ENCODE measurements at regions not wholly inside any gene's neighbourhood (a gene's known extent, or its start where the extent isn't known, plus 50 kb on each side); places are given as distances from the start of the nearest gene placed in this dataset.
A peak's percentile ranks its signal among the peaks of the same experiment; 100 is the strongest.

DNA sequence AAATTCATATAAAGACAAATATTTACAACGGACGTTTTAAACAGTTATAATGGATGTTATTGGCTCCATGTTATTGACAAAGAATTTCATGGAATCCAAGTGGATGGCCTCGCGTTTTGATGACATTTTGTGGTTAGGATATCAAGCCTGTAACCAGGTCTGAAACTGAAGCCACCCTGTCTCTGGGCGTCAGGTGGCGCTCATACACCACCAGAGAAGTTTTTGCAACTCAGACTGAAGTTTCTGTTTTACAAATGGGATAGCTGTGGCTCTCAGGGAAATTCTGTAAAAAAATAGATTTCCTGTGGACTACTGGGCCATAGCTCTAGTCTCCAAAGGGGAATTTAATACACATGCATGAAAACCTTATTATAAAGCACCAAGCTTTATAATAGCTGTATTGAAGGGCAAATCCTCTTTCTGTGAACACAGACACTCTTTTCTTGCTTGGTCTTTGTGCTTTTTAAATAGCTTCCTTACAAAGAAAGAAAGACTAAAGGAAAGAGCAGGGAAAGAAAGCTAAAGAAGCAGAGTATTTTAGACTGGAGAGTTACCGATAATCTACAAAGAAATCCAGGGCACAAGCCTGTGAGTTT, 86.7 kb downstream of the C18orf54 start:
- Mint-ChIP-seq H3K4me3 (ENCODE audit: unreplicated experiment) (no peak overlapping the region), H3K4me1 (ENCODE audit: unreplicated experiment) (peaks cover 9% of the 10 kb centered on the region), H3K9me3 (ENCODE audit: unreplicated experiment) (no peaks in the 10 kb centered on the region), H3K27ac (ENCODE audit: unreplicated experiment) (no peak overlapping the region), H3K27me3 (ENCODE audit: unreplicated experiment) (no peaks in the 10 kb centered on the region), H3K36me3 (ENCODE audit: low read depth, unreplicated experiment) (no peaks in the 10 kb centered on the region)
- DNase-seq (ENCODE audit: low spot score), result peak; percentile 70
- TF ChIP-seq, protein P1, sequence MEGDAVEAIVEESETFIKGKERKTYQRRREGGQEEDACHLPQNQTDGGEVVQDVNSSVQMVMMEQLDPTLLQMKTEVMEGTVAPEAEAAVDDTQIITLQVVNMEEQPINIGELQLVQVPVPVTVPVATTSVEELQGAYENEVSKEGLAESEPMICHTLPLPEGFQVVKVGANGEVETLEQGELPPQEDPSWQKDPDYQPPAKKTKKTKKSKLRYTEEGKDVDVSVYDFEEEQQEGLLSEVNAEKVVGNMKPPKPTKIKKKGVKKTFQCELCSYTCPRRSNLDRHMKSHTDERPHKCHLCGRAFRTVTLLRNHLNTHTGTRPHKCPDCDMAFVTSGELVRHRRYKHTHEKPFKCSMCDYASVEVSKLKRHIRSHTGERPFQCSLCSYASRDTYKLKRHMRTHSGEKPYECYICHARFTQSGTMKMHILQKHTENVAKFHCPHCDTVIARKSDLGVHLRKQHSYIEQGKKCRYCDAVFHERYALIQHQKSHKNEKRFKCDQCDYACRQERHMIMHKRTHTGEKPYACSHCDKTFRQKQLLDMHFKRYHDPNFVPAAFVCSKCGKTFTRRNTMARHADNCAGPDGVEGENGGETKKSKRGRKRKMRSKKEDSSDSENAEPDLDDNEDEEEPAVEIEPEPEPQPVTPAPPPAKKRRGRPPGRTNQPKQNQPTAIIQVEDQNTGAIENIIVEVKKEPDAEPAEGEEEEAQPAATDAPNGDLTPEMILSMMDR (IDR thresholded peaks at IDR 0.05; ENCODE audit: unreplicated experiment), result peak; percentile 39

DNA sequence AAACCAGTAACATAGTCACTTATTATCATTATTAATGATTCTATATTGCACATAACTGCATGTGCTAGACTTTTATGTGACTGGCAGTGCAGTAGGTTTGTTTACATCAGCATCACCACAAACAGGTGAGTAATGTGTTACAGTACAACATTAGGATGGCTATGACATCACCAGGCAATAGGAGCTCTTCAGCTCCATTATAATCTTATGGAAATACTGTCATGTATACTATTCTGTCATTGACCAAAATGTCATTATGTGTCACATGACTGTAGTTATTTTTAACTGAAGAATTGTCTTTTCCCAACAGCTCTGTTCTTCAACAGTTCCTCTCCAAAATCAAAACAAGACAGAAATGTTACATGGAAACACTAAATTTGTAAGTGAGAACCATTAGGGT, 96.3 kb downstream of the C18orf54 start:
- no peak overlapping the region for H3K27ac Mint-ChIP-seq (ENCODE audit: unreplicated experiment)
- TF ChIP-seq, protein P1 (IDR thresholded peaks at IDR 0.05; ENCODE audit: unreplicated experiment), result no peak
- no peak overlapping the region for H3K4me3 Mint-ChIP-seq (ENCODE audit: unreplicated experiment)
- H3K36me3 Mint-ChIP-seq (ENCODE audit: low read depth, unreplicated experiment), result no peaks in the 10 kb centered on the region
- H3K27me3 Mint-ChIP-seq (ENCODE audit: unreplicated experiment), result no peaks in the 10 kb centered on the region
- no peaks in the 10 kb centered on the region for H3K9me3 Mint-ChIP-seq (ENCODE audit: unreplicated experiment)
- H3K4me1 Mint-ChIP-seq (ENCODE audit: unreplicated experiment), result peaks cover 2% of the 10 kb centered on the region
- DNase-seq (ENCODE audit: low spot score), result no peak

DNA sequence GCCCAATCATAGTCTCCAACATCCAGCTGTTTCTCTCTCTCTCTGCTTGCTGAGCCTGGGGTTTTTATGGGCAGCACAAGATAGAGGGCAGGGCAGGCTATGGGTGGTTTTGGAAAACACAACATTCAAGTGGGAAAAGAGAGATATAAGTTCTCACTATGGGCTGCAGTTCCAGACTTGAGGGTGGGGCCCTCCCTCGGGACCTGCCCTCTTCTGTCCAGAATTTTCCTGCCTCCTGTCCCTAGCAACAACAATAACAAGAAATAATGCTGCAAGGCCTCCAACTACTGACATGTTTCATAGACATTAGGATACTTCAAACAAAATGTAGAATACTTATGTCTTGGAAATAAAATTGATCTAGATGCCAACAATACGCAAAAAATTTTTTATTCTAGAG, 107.8 kb downstream of the C18orf54 start:
- no peaks in the 10 kb centered on the region for H3K27me3 Mint-ChIP-seq (ENCODE audit: unreplicated experiment)
- no peaks in the 10 kb centered on the region for H3K9me3 Mint-ChIP-seq (ENCODE audit: unreplicated experiment)
- no peak for DNase-seq (ENCODE audit: low spot score)
- H3K4me1 Mint-ChIP-seq (ENCODE audit: unreplicated experiment), result no peaks in the 10 kb centered on the region
- H3K36me3 Mint-ChIP-seq (ENCODE audit: low read depth, unreplicated experiment), result no peaks in the 10 kb centered on the region
- no peak overlapping the region for H3K4me3 Mint-ChIP-seq (ENCODE audit: unreplicated experiment)
- H3K27ac Mint-ChIP-seq (ENCODE audit: unreplicated experiment), result no peak overlapping the region
- TF ChIP-seq, protein P1 (IDR thresholded peaks at IDR 0.05; ENCODE audit: unreplicated experiment), result no peak

GRCh38 chr18:54466248-54467005, 108.7 kb downstream of the C18orf54 start:
- TF ChIP-seq, protein P1 (IDR thresholded peaks at IDR 0.05; ENCODE audit: unreplicated experiment), result no peak
- Mint-ChIP-seq H3K27me3 (ENCODE audit: unreplicated experiment) (no peaks in the 10 kb centered on the region), H3K36me3 (ENCODE audit: low read depth, unreplicated experiment) (no peaks in the 10 kb centered on the region), H3K4me3 (ENCODE audit: unreplicated experiment) (no peak overlapping the region), H3K4me1 (ENCODE audit: unreplicated experiment) (no peaks in the 10 kb centered on the region), H3K9me3 (ENCODE audit: unreplicated experiment) (no peaks in the 10 kb centered on the region), H3K27ac (ENCODE audit: unreplicated experiment) (no peak overlapping the region)
- DNase-seq (ENCODE audit: low spot score), result no peak

DNA sequence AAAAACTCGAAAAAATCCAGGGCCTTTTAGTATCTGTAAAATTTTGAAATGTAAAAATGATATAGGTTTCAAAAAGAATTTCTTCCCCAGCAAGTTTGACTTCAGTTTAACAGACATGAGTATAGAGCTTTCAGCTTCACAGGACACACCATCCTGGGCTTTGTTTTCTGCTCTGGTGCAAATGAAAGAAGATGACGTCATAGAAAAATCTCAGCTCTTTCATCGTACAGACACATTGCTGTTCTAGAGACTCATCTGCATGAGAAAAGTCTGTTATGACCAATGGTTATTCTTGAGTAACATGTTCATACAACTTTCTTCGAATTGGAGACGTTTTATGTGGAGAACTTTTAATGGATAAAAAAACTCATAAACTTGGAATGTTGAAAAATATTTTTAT, 111.7 kb upstream of the DYNAP start:
- no peaks in the 10 kb centered on the region for H3K36me3 Mint-ChIP-seq (ENCODE audit: low read depth, unreplicated experiment)
- H3K27ac Mint-ChIP-seq (ENCODE audit: unreplicated experiment), result no peak overlapping the region
- H3K9me3 Mint-ChIP-seq (ENCODE audit: unreplicated experiment), result no peaks in the 10 kb centered on the region
- no peaks in the 10 kb centered on the region for H3K4me1 Mint-ChIP-seq (ENCODE audit: unreplicated experiment)
- no peak for DNase-seq (ENCODE audit: low spot score)
- TF ChIP-seq, protein P1 (IDR thresholded peaks at IDR 0.05; ENCODE audit: unreplicated experiment), result no peak
- H3K4me3 Mint-ChIP-seq (ENCODE audit: unreplicated experiment), result no peak overlapping the region
- H3K27me3 Mint-ChIP-seq (ENCODE audit: unreplicated experiment), result no peaks in the 10 kb centered on the region
